ENCODE measurements at regions not wholly inside any gene's neighbourhood (a gene's known extent, or its start where the extent isn't known, plus 50 kb on each side); places are given as distances from the start of the nearest gene placed in this dataset.
"Not testable (repeated sequence)": the region's sequence is repeated elsewhere in the genome, so short reads cannot be mapped to it uniquely, and the experiment has no call there.

GRCh38 chr16:5298202-5298601 is 200.6 kb upstream of the EEF2KMT start:
- H3K4me3 ChIP-seq (ENCODE audit: low read length) = no peak overlapping the region

GRCh38 chr16:5296176-5296575 is 198.6 kb upstream of the EEF2KMT start:
- Histone ChIP-seq H3K9me3 (ENCODE audit: low read length) (no peaks in the 10 kb centered on the region), H3K4me1 (ENCODE audit: low read length) (no peaks in the 10 kb centered on the region), H3K4me3 (ENCODE audit: low read length) (no peak overlapping the region), H3K36me3 (ENCODE audit: insufficient read depth, low read length) (no peaks in the 10 kb centered on the region), H4K20me1 (ENCODE audit: insufficient read depth, low read depth, low read length) (no peaks in the 10 kb centered on the region), H3K4me2 (ENCODE audit: low read depth, low read length, poor library complexity, severe bottlenecking) (no peak overlapping the region), H3K79me2 (ENCODE audit: low read length) (no peaks in the 10 kb centered on the region), H3K27ac (ENCODE audit: low read length) (no peak overlapping the region), H3K9me2 (replicated peaks; ENCODE audit: insufficient read depth, low read length) (no peaks in the 10 kb centered on the region), H3K9ac (ENCODE audit: low read length) (no peak overlapping the region), H3K27me3 (ENCODE audit: low read length) (no peaks in the 10 kb centered on the region), H2AFZ (ENCODE audit: low read length) (no peak overlapping the region)
- DNase-seq = no peak

More at GRCh38 chr16:5298202-5298601, 200.6 kb upstream of the EEF2KMT start:
- Histone ChIP-seq H3K9me2 (replicated peaks; ENCODE audit: insufficient read depth, low read length) (no peaks in the 10 kb centered on the region), H3K79me2 (ENCODE audit: low read length) (no peaks in the 10 kb centered on the region), H3K9me3 (ENCODE audit: low read length) (peaks cover 3% of the 10 kb centered on the region; the same call in 1 of the 2 replicates), H3K4me1 (ENCODE audit: low read length) (no peaks in the 10 kb centered on the region), H3K36me3 (ENCODE audit: insufficient read depth, low read length) (no peaks in the 10 kb centered on the region), H4K20me1 (ENCODE audit: insufficient read depth, low read depth, low read length) (no peaks in the 10 kb centered on the region), H3K9ac (ENCODE audit: low read length) (no peak overlapping the region), H2AFZ (ENCODE audit: low read length) (no peak overlapping the region), H3K27me3 (ENCODE audit: low read length) (no peaks in the 10 kb centered on the region), H3K4me2 (ENCODE audit: low read depth, low read length, poor library complexity, severe bottlenecking) (no peak overlapping the region), H3K27ac (ENCODE audit: low read length) (no peak overlapping the region)
- no peak for DNase-seq

- H3K27ac ChIP-seq (ENCODE audit: low read length); DNase-seq: not testable (repeated sequence)
These were observed 197.7 kb upstream of the EEF2KMT start for GRCh38 chr16:5295304-5295703.

GRCh38 chr16:5282152-5282551 is 184.6 kb upstream of the EEF2KMT start:
- not testable (repeated sequence) for H2AFZ ChIP-seq (ENCODE audit: low read length); H3K27ac ChIP-seq (ENCODE audit: low read length); H3K79me2 ChIP-seq (ENCODE audit: low read length); H3K27me3 ChIP-seq (ENCODE audit: low read length); H3K4me1 ChIP-seq (ENCODE audit: low read length); DNase-seq; H3K9ac ChIP-seq (ENCODE audit: low read length); H3K4me3 ChIP-seq (ENCODE audit: low read length); H3K36me3 ChIP-seq (ENCODE audit: insufficient read depth, low read length); H3K9me3 ChIP-seq (ENCODE audit: low read length); H4K20me1 ChIP-seq (ENCODE audit: insufficient read depth, low read depth, low read length); H3K9me2 ChIP-seq (replicated peaks; ENCODE audit: insufficient read depth, low read length); H3K4me2 ChIP-seq (ENCODE audit: low read depth, low read length, poor library complexity, severe bottlenecking)

More at GRCh38 chr16:5295304-5295703, 197.7 kb upstream of the EEF2KMT start:
- not testable (repeated sequence) for H3K79me2 ChIP-seq (ENCODE audit: low read length); H3K27me3 ChIP-seq (ENCODE audit: low read length); H3K9ac ChIP-seq (ENCODE audit: low read length); H2AFZ ChIP-seq (ENCODE audit: low read length); H3K9me2 ChIP-seq (replicated peaks; ENCODE audit: insufficient read depth, low read length); H3K4me3 ChIP-seq (ENCODE audit: low read length); H4K20me1 ChIP-seq (ENCODE audit: insufficient read depth, low read depth, low read length); H3K4me1 ChIP-seq (ENCODE audit: low read length); H3K36me3 ChIP-seq (ENCODE audit: insufficient read depth, low read length); H3K4me2 ChIP-seq (ENCODE audit: low read depth, low read length, poor library complexity, severe bottlenecking); H3K9me3 ChIP-seq (ENCODE audit: low read length)

- H3K9me3 ChIP-seq (ENCODE audit: low read length) = no peaks in the 10 kb centered on the region
- H3K27me3 ChIP-seq (ENCODE audit: low read length) = no peaks in the 10 kb centered on the region
These were observed 159.9 kb upstream of the EEF2KMT start for GRCh38 chr16:5257462-5257861.

GRCh38 chr16:5252791-5253190 is 155.2 kb upstream of the EEF2KMT start:
- no peak overlapping the region for H3K27ac ChIP-seq (ENCODE audit: low read length)
- H2AFZ ChIP-seq (ENCODE audit: low read length) = no peak overlapping the region
- H3K9me2 ChIP-seq (replicated peaks; ENCODE audit: insufficient read depth, low read length) = no peaks in the 10 kb centered on the region
- no peaks in the 10 kb centered on the region for H3K9me3 ChIP-seq (ENCODE audit: low read length)
- no peaks in the 10 kb centered on the region for H3K27me3 ChIP-seq (ENCODE audit: low read length)
- no peaks in the 10 kb centered on the region for H3K79me2 ChIP-seq (ENCODE audit: low read length)
- no peaks in the 10 kb centered on the region for H4K20me1 ChIP-seq (ENCODE audit: insufficient read depth, low read depth, low read length)
- no peak for DNase-seq
- no peaks in the 10 kb centered on the region for H3K4me1 ChIP-seq (ENCODE audit: low read length)
- H3K4me2 ChIP-seq (ENCODE audit: low read depth, low read length, poor library complexity, severe bottlenecking) = no peak overlapping the region
- H3K4me3 ChIP-seq (ENCODE audit: low read length) = no peak overlapping the region
- no peak overlapping the region for H3K9ac ChIP-seq (ENCODE audit: low read length)
- no peaks in the 10 kb centered on the region for H3K36me3 ChIP-seq (ENCODE audit: insufficient read depth, low read length)

More at GRCh38 chr16:5257462-5257861, 159.9 kb upstream of the EEF2KMT start:
- no peak overlapping the region for H3K4me3 ChIP-seq (ENCODE audit: low read length)
- H3K79me2 ChIP-seq (ENCODE audit: low read length) = no peaks in the 10 kb centered on the region
- H2AFZ ChIP-seq (ENCODE audit: low read length) = no peak overlapping the region
- H3K4me1 ChIP-seq (ENCODE audit: low read length) = no peaks in the 10 kb centered on the region
- no peaks in the 10 kb centered on the region for H3K36me3 ChIP-seq (ENCODE audit: insufficient read depth, low read length)
- no peak overlapping the region for H3K4me2 ChIP-seq (ENCODE audit: low read depth, low read length, poor library complexity, severe bottlenecking)
- no peak for DNase-seq
- H3K27ac ChIP-seq (ENCODE audit: low read length) = no peak overlapping the region
- H3K9ac ChIP-seq (ENCODE audit: low read length) = no peak overlapping the region
- no peaks in the 10 kb centered on the region for H4K20me1 ChIP-seq (ENCODE audit: insufficient read depth, low read depth, low read length)
- no peaks in the 10 kb centered on the region for H3K9me2 ChIP-seq (replicated peaks; ENCODE audit: insufficient read depth, low read length)

GRCh38 chr16:5247403-5247802 is 149.8 kb upstream of the EEF2KMT start:
- H3K36me3 ChIP-seq (ENCODE audit: insufficient read depth, low read length); H3K4me2 ChIP-seq (ENCODE audit: low read depth, low read length, poor library complexity, severe bottlenecking); H3K4me3 ChIP-seq (ENCODE audit: low read length); DNase-seq; H3K9me3 ChIP-seq (ENCODE audit: low read length); H3K4me1 ChIP-seq (ENCODE audit: low read length); H3K27ac ChIP-seq (ENCODE audit: low read length); H3K27me3 ChIP-seq (ENCODE audit: low read length); H3K79me2 ChIP-seq (ENCODE audit: low read length); H4K20me1 ChIP-seq (ENCODE audit: insufficient read depth, low read depth, low read length); H3K9ac ChIP-seq (ENCODE audit: low read length); H3K9me2 ChIP-seq (replicated peaks; ENCODE audit: insufficient read depth, low read length); H2AFZ ChIP-seq (ENCODE audit: low read length): not testable (repeated sequence)

GRCh38 chr16:5240278-5240626 is 142.7 kb upstream of the EEF2KMT start:
- H3K4me1 ChIP-seq (ENCODE audit: low read length); DNase-seq; H3K36me3 ChIP-seq (ENCODE audit: insufficient read depth, low read length); H3K4me3 ChIP-seq (ENCODE audit: low read length); H3K4me2 ChIP-seq (ENCODE audit: low read depth, low read length, poor library complexity, severe bottlenecking); H3K27me3 ChIP-seq (ENCODE audit: low read length); H3K9ac ChIP-seq (ENCODE audit: low read length); H2AFZ ChIP-seq (ENCODE audit: low read length); H3K79me2 ChIP-seq (ENCODE audit: low read length); H3K9me3 ChIP-seq (ENCODE audit: low read length); H3K27ac ChIP-seq (ENCODE audit: low read length); H4K20me1 ChIP-seq (ENCODE audit: insufficient read depth, low read depth, low read length); H3K9me2 ChIP-seq (replicated peaks; ENCODE audit: insufficient read depth, low read length): not testable (repeated sequence)

Measured in Karpas-422 (cell line).